ENCODE measurements at regions not wholly inside any gene's neighbourhood (a gene's known extent, or its start where the extent isn't known, plus 50 kb on each side); places are given as distances from the start of the nearest gene placed in this dataset.

- DNase-seq (ENCODE audit: low read depth) = no peak
- TF ChIP-seq CTCF (conservative IDR thresholded peaks at IDR 0.05; ENCODE audit: low read depth, low read length) = peak; percentile 80
- H3K4me3 ChIP-seq (ENCODE audit: low read length) = no peak overlapping the region
These were observed 173.3 kb upstream of the FOXD3 start for GRCh38 chr1:63148825-63149645.

GRCh38 chr1:63152572-63152971 lies 169.8 kb upstream of the FOXD3 start:
- H3K4me3 ChIP-seq (ENCODE audit: low read length) = no peak overlapping the region
- DNase-seq (ENCODE audit: low read depth) = no peak
- TF ChIP-seq CTCF (conservative IDR thresholded peaks at IDR 0.05; ENCODE audit: low read depth, low read length) = no peak

GRCh38 chr1:63155437-63155836 lies 166.9 kb upstream of the FOXD3 start:
- no peak overlapping the region for H3K4me3 ChIP-seq (ENCODE audit: low read length)
- no peak for DNase-seq (ENCODE audit: low read depth)
- no peak for TF ChIP-seq CTCF (conservative IDR thresholded peaks at IDR 0.05; ENCODE audit: low read depth, low read length)

GRCh38 chr1:63157085-63157484 lies 165.3 kb upstream of the FOXD3 start:
- no peak overlapping the region for H3K4me3 ChIP-seq (ENCODE audit: low read length)
- DNase-seq (ENCODE audit: low read depth) = no peak
- no peak for TF ChIP-seq CTCF (conservative IDR thresholded peaks at IDR 0.05; ENCODE audit: low read depth, low read length)

- no peak for DNase-seq (ENCODE audit: low read depth)
- H3K4me3 ChIP-seq (ENCODE audit: low read length) = no peak overlapping the region
- no peak for TF ChIP-seq CTCF (conservative IDR thresholded peaks at IDR 0.05; ENCODE audit: low read depth, low read length)
These were observed 153.3 kb upstream of the FOXD3 start for GRCh38 chr1:63169057-63169456.

GRCh38 chr1:63173161-63173560 lies 149.2 kb upstream of the FOXD3 start:
- no peak overlapping the region for H3K4me3 ChIP-seq (ENCODE audit: low read length)
- no peak for TF ChIP-seq CTCF (conservative IDR thresholded peaks at IDR 0.05; ENCODE audit: low read depth, low read length)
- DNase-seq (ENCODE audit: low read depth) = no peak

GRCh38 chr1:63189677-63190076 lies 132.7 kb upstream of the FOXD3 start:
- peak; percentile 15 for TF ChIP-seq CTCF (conservative IDR thresholded peaks at IDR 0.05; ENCODE audit: low read depth, low read length)
- DNase-seq (ENCODE audit: low read depth) = no peak
- H3K4me3 ChIP-seq (ENCODE audit: low read length) = no peak overlapping the region
